ENCODE measurements at regions not wholly inside any gene's neighbourhood (a gene's known extent, or its start where the extent isn't known, plus 50 kb on each side); places are given as distances from the start of the nearest gene placed in this dataset.
A peak's percentile ranks its signal among the peaks of the same experiment; 100 is the strongest.

- Histone ChIP-seq H3K4me1 (no peaks in the 10 kb centered on the region), H3K4me3 (no peak overlapping the region), H3K36me3 (no peaks in the 10 kb centered on the region), H3K27ac (no peak overlapping the region), H3K9me3 (no peaks in the 10 kb centered on the region), H3K27me3 (no peaks in the 10 kb centered on the region)
- DNase-seq = no peak
- no peak for TF ChIP-seq CTCF (IDR thresholded peaks at IDR 0.05)
- TF ChIP-seq POLR2A (IDR thresholded peaks at IDR 0.05) = no peak
Observed at GRCh38 chr11:10993640-10994039, 135.8 kb upstream of the ZBED5 start.

GRCh38 chr11:10993186-10993585 is 135.3 kb upstream of the ZBED5 start:
- no peaks in the 10 kb centered on the region for H3K36me3 ChIP-seq
- H3K4me1 ChIP-seq = no peaks in the 10 kb centered on the region
- no peaks in the 10 kb centered on the region for H3K27me3 ChIP-seq
- DNase-seq = no peak
- H3K4me3 ChIP-seq = no peak overlapping the region
- H3K27ac ChIP-seq = no peak overlapping the region
- TF ChIP-seq POLR2A (IDR thresholded peaks at IDR 0.05) = no peak
- TF ChIP-seq CTCF (IDR thresholded peaks at IDR 0.05) = no peak
- H3K9me3 ChIP-seq = no peaks in the 10 kb centered on the region

DNA sequence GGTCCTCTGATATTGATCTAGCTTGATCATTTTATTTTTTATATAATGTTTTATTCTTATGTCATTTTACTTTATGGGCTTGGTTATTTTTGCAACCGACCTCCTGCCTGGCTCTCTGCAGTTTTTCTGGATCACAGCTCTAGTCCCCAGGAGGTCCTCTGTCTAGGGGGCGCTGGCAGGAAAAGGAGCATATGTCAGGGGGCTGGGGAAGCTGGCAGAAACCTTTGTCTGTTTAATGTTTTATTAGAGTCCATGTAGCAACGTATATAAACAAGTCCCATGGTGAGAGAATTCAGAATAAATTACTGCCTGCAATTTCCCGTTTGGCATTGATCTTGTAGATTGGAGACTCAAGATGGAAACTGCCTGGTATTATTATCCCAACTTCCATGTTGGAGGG is 133.5 kb upstream of the ZBED5 start:
- DNase-seq = no peak
- Histone ChIP-seq H3K4me3 (no peak overlapping the region), H3K9me3 (no peaks in the 10 kb centered on the region), H3K36me3 (no peaks in the 10 kb centered on the region), H3K4me1 (no peaks in the 10 kb centered on the region), H3K27me3 (no peaks in the 10 kb centered on the region), H3K27ac (peak overlapping the region in 1 of 4 donors; percentile 32)
- TF ChIP-seq POLR2A (IDR thresholded peaks at IDR 0.05) (no peak), CTCF (IDR thresholded peaks at IDR 0.05) (no peak)

DNA sequence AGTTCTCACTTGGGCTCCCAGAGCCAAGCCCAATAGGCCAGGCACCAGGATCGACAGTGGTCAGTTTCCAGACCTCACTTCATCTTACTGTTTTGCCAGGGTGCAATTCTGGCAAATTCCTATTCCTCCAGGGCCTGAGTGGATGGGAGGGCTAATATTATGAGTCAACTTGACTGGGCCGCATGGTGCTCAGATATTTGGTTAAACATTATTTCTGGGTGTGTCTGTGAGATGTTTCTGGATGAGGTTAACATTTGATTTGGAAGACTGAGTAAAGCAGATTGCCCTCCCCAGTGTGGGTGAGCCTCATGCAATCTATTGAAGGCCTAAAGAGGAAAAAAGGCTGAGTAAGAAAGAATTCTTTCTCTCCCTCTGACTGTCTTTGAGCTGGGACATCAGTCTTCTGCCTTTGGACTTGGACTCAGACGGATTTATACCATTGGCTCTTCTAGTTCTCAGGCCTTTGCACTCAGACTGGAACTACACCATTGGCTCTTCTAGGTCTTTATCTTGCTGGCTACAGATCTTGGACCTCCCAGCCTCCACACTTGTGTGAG is 132.9 kb upstream of the ZBED5 start:
- no peaks in the 10 kb centered on the region for H3K9me3 ChIP-seq
- H3K4me3 ChIP-seq = no peak overlapping the region
- H3K4me1 ChIP-seq = no peaks in the 10 kb centered on the region
- DNase-seq = no peak
- TF ChIP-seq POLR2A (IDR thresholded peaks at IDR 0.05) (no peak), CTCF (IDR thresholded peaks at IDR 0.05) (no peak)
- H3K27me3 ChIP-seq = no peaks in the 10 kb centered on the region
- H3K27ac ChIP-seq = peak overlapping the region in 1 of 4 donors; percentile 32
- no peaks in the 10 kb centered on the region for H3K36me3 ChIP-seq

DNA sequence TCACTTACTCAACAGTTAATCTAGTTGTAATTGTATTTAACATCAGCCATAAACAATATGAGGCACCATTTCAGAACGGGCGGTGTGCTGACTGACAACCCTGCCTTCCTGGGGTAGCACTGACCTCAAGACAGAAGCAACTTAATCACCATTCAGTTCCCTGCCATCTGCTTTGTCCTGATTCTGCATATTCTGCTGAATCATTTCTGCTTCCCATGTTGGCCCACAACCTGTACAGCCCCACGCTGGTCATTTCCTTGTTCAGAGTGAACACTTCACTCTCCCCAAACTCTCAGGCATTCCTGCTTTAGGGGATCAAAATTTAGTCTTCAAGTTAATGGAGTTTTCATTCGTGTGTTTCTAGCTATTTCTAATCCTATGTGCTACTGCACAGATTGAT is 132.3 kb upstream of the ZBED5 start:
- Histone ChIP-seq H3K36me3 (no peaks in the 10 kb centered on the region), H3K27ac (peak overlapping the region in 1 of 4 donors; percentile 31), H3K4me1 (no peaks in the 10 kb centered on the region), H3K9me3 (no peaks in the 10 kb centered on the region), H3K27me3 (no peaks in the 10 kb centered on the region), H3K4me3 (no peak overlapping the region)
- TF ChIP-seq CTCF (IDR thresholded peaks at IDR 0.05) (no peak), POLR2A (IDR thresholded peaks at IDR 0.05) (no peak)
- DNase-seq = no peak

DNA sequence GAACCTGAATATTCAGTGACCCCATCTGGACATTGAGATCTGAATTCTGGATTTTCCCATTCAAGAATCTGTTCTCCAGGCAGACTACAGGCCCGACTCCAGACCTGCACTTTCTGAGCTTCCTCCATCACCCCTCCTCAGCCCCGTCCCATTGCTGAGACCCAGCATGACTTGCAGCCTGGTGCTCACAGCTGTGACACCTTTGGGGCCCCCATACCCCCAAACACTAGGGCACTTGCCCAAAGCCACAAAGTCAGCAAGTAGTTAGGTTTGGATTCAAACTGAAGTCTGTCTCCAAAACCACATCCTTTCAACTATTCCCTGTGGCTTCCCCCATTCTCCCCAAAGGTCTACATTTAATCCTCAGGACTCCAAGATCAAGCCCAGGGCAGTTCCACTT is 128.2 kb upstream of the ZBED5 start:
- Histone ChIP-seq H3K27ac (no peak overlapping the region), H3K4me1 (no peaks in the 10 kb centered on the region), H3K27me3 (no peaks in the 10 kb centered on the region), H3K9me3 (no peaks in the 10 kb centered on the region), H3K4me3 (no peak overlapping the region), H3K36me3 (no peaks in the 10 kb centered on the region)
- DNase-seq = no peak
- TF ChIP-seq POLR2A (IDR thresholded peaks at IDR 0.05) = no peak
- no peak for TF ChIP-seq CTCF (IDR thresholded peaks at IDR 0.05)

Data from Peyer's patch (tissue), 4 donors.